ENCODE measurements at regions not wholly inside any gene's neighbourhood (a gene's known extent, or its start where the extent isn't known, plus 50 kb on each side); places are given as distances from the start of the nearest gene placed in this dataset.
"Not testable (repeated sequence)": the region's sequence is repeated elsewhere in the genome, so short reads cannot be mapped to it uniquely, and the experiment has no call there.

DNA sequence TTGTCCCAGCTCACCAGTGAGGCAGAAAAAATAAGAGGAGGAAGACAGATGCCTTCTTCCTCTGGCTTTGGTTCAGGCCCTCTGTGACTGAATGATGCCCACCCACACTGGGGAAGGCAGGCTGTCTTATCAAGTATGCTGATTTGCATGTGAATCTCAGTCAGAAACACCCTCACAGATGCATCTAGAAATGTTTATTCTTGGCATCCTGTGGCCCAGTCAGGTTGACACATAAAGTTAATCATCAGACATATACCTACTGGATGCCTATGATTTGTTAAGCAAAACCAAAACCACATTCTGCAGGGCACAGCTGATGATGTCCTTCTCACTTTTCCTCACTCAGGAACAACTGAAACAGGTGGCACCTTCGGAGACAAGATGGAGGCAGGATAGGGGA is 243.4 kb upstream of the KCNN2 start:
- H3K4me3 ChIP-seq (ENCODE audit: low read depth, low read length) = no peak overlapping the region
- no peak for DNase-seq (ENCODE audit: low read depth)
- TF ChIP-seq, protein P1, sequence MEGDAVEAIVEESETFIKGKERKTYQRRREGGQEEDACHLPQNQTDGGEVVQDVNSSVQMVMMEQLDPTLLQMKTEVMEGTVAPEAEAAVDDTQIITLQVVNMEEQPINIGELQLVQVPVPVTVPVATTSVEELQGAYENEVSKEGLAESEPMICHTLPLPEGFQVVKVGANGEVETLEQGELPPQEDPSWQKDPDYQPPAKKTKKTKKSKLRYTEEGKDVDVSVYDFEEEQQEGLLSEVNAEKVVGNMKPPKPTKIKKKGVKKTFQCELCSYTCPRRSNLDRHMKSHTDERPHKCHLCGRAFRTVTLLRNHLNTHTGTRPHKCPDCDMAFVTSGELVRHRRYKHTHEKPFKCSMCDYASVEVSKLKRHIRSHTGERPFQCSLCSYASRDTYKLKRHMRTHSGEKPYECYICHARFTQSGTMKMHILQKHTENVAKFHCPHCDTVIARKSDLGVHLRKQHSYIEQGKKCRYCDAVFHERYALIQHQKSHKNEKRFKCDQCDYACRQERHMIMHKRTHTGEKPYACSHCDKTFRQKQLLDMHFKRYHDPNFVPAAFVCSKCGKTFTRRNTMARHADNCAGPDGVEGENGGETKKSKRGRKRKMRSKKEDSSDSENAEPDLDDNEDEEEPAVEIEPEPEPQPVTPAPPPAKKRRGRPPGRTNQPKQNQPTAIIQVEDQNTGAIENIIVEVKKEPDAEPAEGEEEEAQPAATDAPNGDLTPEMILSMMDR (IDR thresholded peaks at IDR 0.05; ENCODE audit: insufficient read depth, low read depth, low read length) = no peak

DNA sequence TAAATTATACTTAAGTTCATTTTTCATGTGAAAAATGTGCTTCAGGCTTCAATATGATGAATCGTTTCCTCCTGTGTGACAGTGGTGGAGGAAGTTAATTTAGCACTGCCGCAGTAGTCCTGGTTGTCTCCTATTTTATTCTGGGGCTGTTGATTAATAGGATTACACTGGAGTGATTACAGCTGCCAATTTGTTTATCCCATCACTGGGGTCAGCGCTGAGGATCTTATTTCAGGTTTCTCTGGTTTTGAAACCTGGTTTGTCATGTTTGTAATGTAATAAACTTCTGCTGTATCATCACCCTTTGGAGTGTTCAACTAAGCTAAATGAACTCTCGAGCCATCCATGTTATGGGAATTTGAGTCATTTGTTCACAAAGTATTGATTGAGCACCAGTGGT is 241.7 kb upstream of the KCNN2 start:
- DNase-seq (ENCODE audit: low read depth) = no peak
- TF ChIP-seq, protein P1 (IDR thresholded peaks at IDR 0.05; ENCODE audit: insufficient read depth, low read depth, low read length) = no peak
- H3K4me3 ChIP-seq (ENCODE audit: low read depth, low read length) = no peak overlapping the region

DNA sequence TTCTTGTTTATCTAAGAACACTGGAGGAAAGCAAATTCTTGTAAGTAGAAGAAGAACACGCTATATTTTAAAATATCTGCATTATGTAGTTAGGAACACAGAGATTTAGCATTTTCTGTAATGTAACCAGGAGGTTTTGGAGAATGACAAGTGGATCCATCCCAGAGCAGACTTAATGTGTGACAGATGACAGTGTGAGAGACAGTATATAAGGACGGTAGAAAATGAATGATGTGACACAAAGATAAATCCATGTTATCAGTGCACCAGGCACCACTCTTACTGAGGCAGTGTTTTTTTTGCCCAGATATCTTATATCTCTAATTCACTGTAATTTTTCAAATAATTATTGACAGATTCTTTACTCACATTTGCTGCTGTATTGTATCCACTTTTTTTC is 239.0 kb upstream of the KCNN2 start:
- TF ChIP-seq, protein P1 (IDR thresholded peaks at IDR 0.05; ENCODE audit: insufficient read depth, low read depth, low read length) = no peak
- no peak for DNase-seq (ENCODE audit: low read depth)
- H3K4me3 ChIP-seq (ENCODE audit: low read depth, low read length) = no peak overlapping the region

DNA sequence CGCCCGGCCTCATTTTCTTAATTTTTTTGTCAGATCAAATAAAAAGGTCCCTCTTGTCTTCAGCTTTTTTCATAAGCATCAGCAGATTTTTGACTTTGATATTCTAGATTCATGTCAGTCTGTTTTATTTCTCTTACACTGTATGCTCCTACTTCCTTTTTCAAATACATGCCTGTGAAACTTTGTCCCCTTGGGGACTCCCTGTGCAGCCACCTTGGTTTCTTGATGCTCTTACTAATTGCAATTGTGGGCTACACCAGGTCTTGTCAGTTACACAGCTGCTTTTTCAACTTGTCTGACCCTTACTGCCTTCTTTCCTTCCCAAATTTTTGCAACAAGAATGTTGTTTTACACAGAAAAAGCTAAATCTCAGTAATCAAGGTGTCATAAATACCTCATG is 238.2 kb upstream of the KCNN2 start:
- no peak overlapping the region for H3K4me3 ChIP-seq (ENCODE audit: low read depth, low read length)
- TF ChIP-seq, protein P1 (IDR thresholded peaks at IDR 0.05; ENCODE audit: insufficient read depth, low read depth, low read length) = no peak
- no peak for DNase-seq (ENCODE audit: low read depth)

DNA sequence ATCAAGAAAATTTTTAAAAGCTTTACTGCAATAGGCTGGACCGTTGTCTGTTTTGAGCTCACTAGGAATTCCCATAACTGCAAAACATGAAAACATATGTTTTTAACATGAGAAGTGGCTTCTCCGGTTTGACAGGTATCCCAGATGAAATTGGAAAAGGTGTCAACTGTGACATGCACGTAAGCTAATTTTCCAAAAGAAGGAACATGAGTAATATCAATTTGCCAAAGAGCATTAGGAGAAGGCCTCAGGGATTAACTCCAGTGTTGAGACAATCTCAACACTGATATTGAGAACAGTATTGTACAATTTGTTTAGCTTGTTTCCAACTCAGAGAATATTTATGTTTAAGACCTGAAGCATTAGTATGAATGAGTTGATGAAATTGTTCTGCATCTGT is 215.5 kb upstream of the KCNN2 start:
- no peak overlapping the region for H3K4me3 ChIP-seq (ENCODE audit: low read depth, low read length)
- DNase-seq (ENCODE audit: low read depth) = no peak
- TF ChIP-seq, protein P1 (IDR thresholded peaks at IDR 0.05; ENCODE audit: insufficient read depth, low read depth, low read length) = no peak

DNA sequence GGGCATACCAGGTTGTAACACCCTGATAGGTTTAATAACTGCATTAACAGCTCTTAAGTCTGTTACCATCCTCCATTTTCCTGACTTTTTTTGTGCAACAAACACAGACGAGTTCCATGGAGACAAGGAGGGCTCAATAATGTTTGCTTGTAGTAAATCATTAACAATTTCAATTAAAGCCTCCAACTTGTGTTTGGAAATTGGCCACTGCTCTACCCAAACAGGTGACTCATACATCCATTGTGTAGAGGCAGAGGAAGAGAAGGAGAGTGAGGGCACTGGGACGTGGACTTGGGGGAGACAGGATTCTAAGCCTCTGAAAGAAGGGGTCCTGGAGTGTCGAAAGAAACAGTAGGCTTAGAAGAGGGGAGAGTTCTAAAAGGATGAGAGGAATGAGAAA is 213.6 kb upstream of the KCNN2 start:
- DNase-seq (ENCODE audit: low read depth) = no peak
- no peak overlapping the region for H3K4me3 ChIP-seq (ENCODE audit: low read depth, low read length)
- TF ChIP-seq, protein P1 (IDR thresholded peaks at IDR 0.05; ENCODE audit: insufficient read depth, low read depth, low read length) = no peak

DNA sequence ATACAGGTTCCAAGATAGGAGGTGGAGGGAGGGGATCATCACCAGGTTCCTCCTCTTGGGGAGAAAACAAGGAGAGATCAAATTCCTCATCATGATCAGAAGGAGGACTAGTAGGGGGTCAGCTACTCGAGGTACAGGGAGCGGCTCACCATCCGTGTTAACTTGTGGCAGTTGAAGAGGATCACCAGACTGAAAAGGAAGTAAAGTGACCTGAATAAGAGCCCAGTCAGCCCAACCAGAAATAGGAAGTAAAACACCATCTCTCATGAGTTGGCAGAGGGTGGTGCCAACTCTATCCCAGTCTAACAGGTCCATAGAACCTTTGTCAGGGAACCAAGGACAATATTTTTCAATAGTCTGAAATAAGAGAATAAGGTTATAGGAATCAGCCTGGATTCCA is 213.1 kb upstream of the KCNN2 start:
- H3K4me3 ChIP-seq (ENCODE audit: low read depth, low read length); DNase-seq (ENCODE audit: low read depth): not testable (repeated sequence)
